Ecto neural progenitor cell (in vitro differentiated cells): ENCODE measurements at regions not wholly inside any gene's neighbourhood (a gene's known extent, or its start where the extent isn't known, plus 50 kb on each side); places are given as distances from the start of the nearest gene placed in this dataset.
"Not testable (repeated sequence)": the region's sequence is repeated elsewhere in the genome, so short reads cannot be mapped to it uniquely, and the experiment has no call there.

Experiments
- DNase-seq: peaks from one replicate; pipeline ENCODE4 v3.0.0-alpha.2; 2018; ENCODE audit warnings: low spot score

- DNase-seq = no peak
Measured at GRCh38 chr14:48005986-48006385, 330.6 kb upstream of the MDGA2 start.

GRCh38 chr14:47993883-47994282, 318.5 kb upstream of the MDGA2 start:
- DNase-seq = no peak

GRCh38 chr14:47988175-47988574, 312.8 kb upstream of the MDGA2 start:
- DNase-seq = no peak

GRCh38 chr14:47978871-47979270, 303.5 kb upstream of the MDGA2 start:
- DNase-seq = no peak

- DNase-seq = no peak
Measured at GRCh38 chr14:47976139-47976538, 300.7 kb upstream of the MDGA2 start.

- no peak for DNase-seq
Measured at GRCh38 chr14:47966076-47966810, 290.8 kb upstream of the MDGA2 start.

- DNase-seq = no peak
Measured at GRCh38 chr14:47961634-47962033, 286.2 kb upstream of the MDGA2 start.

- no peak for DNase-seq
Measured at GRCh38 chr14:47959740-47960139, 284.3 kb upstream of the MDGA2 start.

GRCh38 chr14:47949006-47949405, 273.6 kb upstream of the MDGA2 start:
- DNase-seq = no peak

- no peak for DNase-seq
Measured at GRCh38 chr14:47935332-47935731, 259.9 kb upstream of the MDGA2 start.

- DNase-seq = no peak
Measured at GRCh38 chr14:47929334-47929733, 253.9 kb upstream of the MDGA2 start.

- no peak for DNase-seq
Measured at GRCh38 chr14:47921133-47921532, 245.7 kb upstream of the MDGA2 start.

GRCh38 chr14:47919997-47920396, 244.6 kb upstream of the MDGA2 start:
- peak; percentile 40 for DNase-seq

GRCh38 chr14:47919334-47919846, 244.0 kb upstream of the MDGA2 start:
- DNase-seq = no peak

- no peak for DNase-seq
Measured at GRCh38 chr14:47917344-47917954, 242.0 kb upstream of the MDGA2 start.

- not testable (repeated sequence) for DNase-seq
Measured at GRCh38 chr14:47901141-47901540, 225.7 kb upstream of the MDGA2 start.

- no peak for DNase-seq
Measured at GRCh38 chr14:47899685-47900084, 224.3 kb upstream of the MDGA2 start.

GRCh38 chr14:47874350-47874749, 198.9 kb upstream of the MDGA2 start:
- no peak for DNase-seq

- no peak for DNase-seq
Measured at GRCh38 chr14:47872588-47872987, 197.2 kb upstream of the MDGA2 start.

- DNase-seq = no peak
Measured at GRCh38 chr14:47863441-47863840, 188.0 kb upstream of the MDGA2 start.

GRCh38 chr14:47857646-47858045, 182.2 kb upstream of the MDGA2 start:
- DNase-seq = no peak

GRCh38 chr14:47852278-47852677, 176.9 kb upstream of the MDGA2 start:
- no peak for DNase-seq

GRCh38 chr14:47846008-47846407, 170.6 kb upstream of the MDGA2 start:
- DNase-seq = no peak

- no peak for DNase-seq
Measured at GRCh38 chr14:47843236-47843635, 167.8 kb upstream of the MDGA2 start.
